H1 (cell line): ENCODE measurements at regions not wholly inside any gene's neighbourhood (a gene's known extent, or its start where the extent isn't known, plus 50 kb on each side); places are given as distances from the start of the nearest gene placed in this dataset.

Source experiments
- CTCF ChIA-PET: fragments of 300-600 bp; sonication (Branson Sonifier 250); formaldehyde crosslinking; loops from one replicate; lab custom pipeline; 2021; ENCODE audit not compliant: partially characterized antibody; lab: Charles Lee
- POLR2A ChIA-PET: fragments of 300-600 bp; sonication (Branson Sonifier 250); formaldehyde crosslinking; loops from one replicate; lab custom pipeline; 2021; ENCODE audit warnings: inconsistent platforms; ENCODE audit not compliant: partially characterized antibody; lab: Charles Lee
- DNase-seq, 2 experiments: peaks; one replicate each; pipeline versions ENCODE4 v3.0.0 to v3.0.0-alpha.2; 2010 to 2022; ENCODE audit warnings: low spot score in 2 of 2, low read depth in 1 of 2, mixed read lengths in 1 of 2
- FAIRE-seq: peaks from 2 replicates; lab custom pipeline; 2011; peaks lifted over from hg19 to GRCh38; lab: Jason Lieb, UNC
- H2AFZ ChIP-seq: 2 replicates; pipeline ENCODE4 v1.8.1; 2012; ENCODE audit warnings: low read length, inconsistent platforms
- H2AK5ac ChIP-seq: 2 replicates; pipeline ENCODE4 v1.6.1; 2013; ENCODE audit warnings: low read depth, low read length
- H2BK120ac ChIP-seq: replicated peaks from 2 replicates; pipeline ENCODE3; 2013; ENCODE audit warnings: low read depth, low read length, inconsistent platforms
- H2BK12ac ChIP-seq: 2 replicates; pipeline ENCODE4 v1.6.1; 2013; ENCODE audit warnings: low read depth, low read length
- H2BK15ac ChIP-seq: 2 replicates; pipeline ENCODE4 v1.6.1; 2013; ENCODE audit warnings: low read length
- H2BK20ac ChIP-seq: 2 replicates; pipeline ENCODE4 v1.6.1; 2013; ENCODE audit warnings: low read length
- H2BK5ac ChIP-seq: 2 replicates; pipeline ENCODE4 v1.6.1; 2013; ENCODE audit warnings: low read depth, low read length
- H3K14ac ChIP-seq: 2 replicates; pipeline ENCODE4 v1.6.1; 2013; ENCODE audit warnings: inconsistent platforms; ENCODE audit not compliant: insufficient read length
- H3K18ac ChIP-seq: 2 replicates; pipeline ENCODE4 v1.6.1; 2013; ENCODE audit warnings: low read length; ENCODE audit errors: extremely low read depth
- H3K23ac ChIP-seq: 2 replicates; pipeline ENCODE4 v1.6.1; 2013; ENCODE audit warnings: inconsistent platforms; ENCODE audit not compliant: insufficient read length
- H3K23me2 ChIP-seq: 2 replicates; pipeline ENCODE4 v1.6.1; 2013; ENCODE audit warnings: low read depth, low read length
- H3K27ac ChIP-seq: 2 replicates; pipeline ENCODE4 v1.6.1; 2011; ENCODE audit warnings: low read depth, low read length, inconsistent platforms
- H3K27me3 ChIP-seq, 4 experiments: replicated peaks in 1 of 4; 1 replicate in 1 of 4; 2 replicates in 3 of 4; pipeline versions ENCODE4 v1.6.1 to v1.8.1; 2011 to 2013; ENCODE audit warnings: low read length in 3 of 4, mild to moderate bottlenecking in 3 of 4, inconsistent platforms in 2 of 4, mixed read lengths in 2 of 4, moderate library complexity in 1 of 4; ENCODE audit not compliant: control insufficient read depth in 3 of 4, insufficient read depth in 3 of 4; ENCODE audit errors: extremely low read depth in 1 of 4
- H3K36me3 ChIP-seq, 4 experiments: 2 replicates each; pipeline versions ENCODE4 v1.6.1 to v1.8.1; 2011 to 2013; ENCODE audit warnings: mild to moderate bottlenecking in 4 of 4, low read length in 3 of 4, moderate library complexity in 2 of 4, control low read depth in 1 of 4, inconsistent platforms in 1 of 4; ENCODE audit not compliant: insufficient read depth in 4 of 4, control insufficient read depth in 2 of 4
- H3K4ac ChIP-seq: replicated peaks from 2 replicates; pipeline ENCODE3; 2013; ENCODE audit warnings: low read length, low read depth, mixed read lengths, inconsistent platforms; ENCODE audit not compliant: insufficient read length
- H3K4me1 ChIP-seq, 4 experiments: replicated peaks in 1 of 4; 1 replicate in 1 of 4; 2 replicates in 3 of 4; pipeline versions ENCODE4 v1.6.1 to v1.8.1; 2011 to 2013; ENCODE audit warnings: low read length in 3 of 4, inconsistent platforms in 2 of 4, mixed read lengths in 1 of 4; ENCODE audit not compliant: insufficient read depth in 4 of 4, control insufficient read depth in 3 of 4
- H3K4me2 ChIP-seq, 2 experiments: 2 replicates each; pipeline versions ENCODE4 v1.6.1 to v1.8.1; 2011 to 2013; ENCODE audit warnings: low read depth in 2 of 2, low read length in 2 of 2, control low read depth in 1 of 2, inconsistent platforms in 1 of 2, mild to moderate bottlenecking in 1 of 2; ENCODE audit not compliant: insufficient read depth in 1 of 2
- H3K4me3 ChIP-seq, 4 experiments: fragments of 200-600, 300-600 bp in 1 of 4; sonication (generic), shearing (Covaris generic), sonication (Bioruptor Twin) in 1 of 4; 2 replicates each; pipeline versions ENCODE4 v1.5.1 to v1.8.1; 2011 to 2016; ENCODE audit warnings: low read length in 4 of 4, low read depth in 3 of 4, control low read depth in 2 of 4, inconsistent platforms in 2 of 4, mild to moderate bottlenecking in 2 of 4, mixed read lengths in 1 of 4, moderate library complexity in 1 of 4; ENCODE audit not compliant: insufficient read depth in 2 of 4; ENCODE audit errors: extremely low read depth in 1 of 4
- H3K56ac ChIP-seq: replicated peaks from 2 replicates; pipeline ENCODE3; 2013; ENCODE audit warnings: low read depth, mild to moderate bottlenecking, mixed read lengths, low read length, inconsistent platforms; ENCODE audit not compliant: insufficient read length
- H3K79me1 ChIP-seq: 2 replicates; pipeline ENCODE4 v1.6.1; 2013; ENCODE audit warnings: low read depth, low read length, control low read depth
- H3K79me2 ChIP-seq, 2 experiments: 2 replicates each; pipeline versions ENCODE4 v1.6.1 to v1.8.1; 2012 to 2013; ENCODE audit warnings: low read length in 2 of 2, mild to moderate bottlenecking in 2 of 2, inconsistent platforms in 1 of 2; ENCODE audit not compliant: insufficient read depth in 2 of 2, control insufficient read depth in 1 of 2
- H3K9ac ChIP-seq, 4 experiments: replicated peaks in 1 of 4; 1 replicate in 1 of 4; 2 replicates in 3 of 4; pipeline versions ENCODE4 v1.6.1 to v1.8.1; 2011 to 2013; ENCODE audit warnings: low read depth in 3 of 4, low read length in 3 of 4, control low read depth in 2 of 4, mild to moderate bottlenecking in 2 of 4, moderate library complexity in 2 of 4, inconsistent platforms in 1 of 4; ENCODE audit errors: extremely low read depth in 1 of 4
- H3K9me3 ChIP-seq, 2 experiments: 2 replicates each; pipeline versions ENCODE4 v1.6.1 to v1.8.1; 2012 to 2013; ENCODE audit warnings: mild to moderate bottlenecking in 2 of 2, moderate library complexity in 2 of 2, control low read depth in 1 of 2, inconsistent platforms in 1 of 2, low read depth in 1 of 2, low read length in 1 of 2, mixed read lengths in 1 of 2; ENCODE audit not compliant: insufficient read depth in 2 of 2
- H4K20me1 ChIP-seq, 2 experiments: replicated peaks in 1 of 2; 2 replicates each; pipeline versions ENCODE3 to v1.8.1; 2011 to 2013; ENCODE audit warnings: inconsistent platforms in 2 of 2, low read length in 2 of 2, mild to moderate bottlenecking in 1 of 2; ENCODE audit not compliant: insufficient read depth in 2 of 2, control insufficient read depth in 1 of 2
- H4K5ac ChIP-seq: 2 replicates; pipeline ENCODE4 v1.6.1; 2013; ENCODE audit warnings: low read length, low read depth, mixed read lengths, inconsistent platforms; ENCODE audit not compliant: insufficient read length
- H4K8ac ChIP-seq: 2 replicates; pipeline ENCODE4 v1.8.0; 2013; ENCODE audit warnings: mild to moderate bottlenecking, moderate library complexity, low read length, inconsistent platforms; ENCODE audit not compliant: insufficient read depth; ENCODE audit errors: extremely low read depth
- H4K91ac ChIP-seq: replicated peaks from 2 replicates; pipeline ENCODE3; 2013; ENCODE audit warnings: low read length, mixed read lengths, inconsistent platforms; ENCODE audit not compliant: insufficient read length
- KDM4A ChIP-seq: IDR thresholded peaks from one replicate; pipeline ENCODE4 v1.7.1; 2012; ENCODE audit warnings: low read depth, mild to moderate bottlenecking, moderate library complexity, low read length, inconsistent platforms; ENCODE audit not compliant: severe bottlenecking
- TEAD4 ChIP-seq: IDR thresholded peaks from 2 replicates; pipeline ENCODE4 v1.6.1; 2012; ENCODE audit warnings: low read depth, low read length, inconsistent platforms, mixed read lengths
- WGBS, 2 experiments: shearing (Covaris generic) in 1 of 2; methylation state at CpG; one replicate each; pipeline versions ENCODE4 v1.1.6 to v1.1.7; 2013 to 2015; ENCODE audit warnings: low lambda C conversion rate in 2 of 2, mixed read lengths in 2 of 2, inconsistent platforms in 1 of 2, low coverage in 1 of 2, missing lambda C conversion rate in 1 of 2; ENCODE audit not compliant: insufficient replicate concordance in 2 of 2, insufficient coverage in 1 of 2, insufficient read length in 1 of 2; ENCODE audit errors: extremely low coverage in 1 of 2, missing lambda C conversion rate in 1 of 2; 5-methylcytosine and 5-hydroxymethylcytosine counted together

- Histone ChIP-seq H3K4me2 (no peak overlapping the region), H3K4ac (no peak overlapping the region), H4K5ac (no peak overlapping the region), H3K9ac (no peak overlapping the region), H3K79me1 (no peaks in the 10 kb centered on the region), H2BK12ac (no peak overlapping the region), H3K56ac (no peak overlapping the region), H3K23ac (no peak overlapping the region), H2BK15ac (no peak overlapping the region), H3K4me3 (no peak overlapping the region), H3K79me2 (no peaks in the 10 kb centered on the region), H2BK20ac (no peak overlapping the region), H4K8ac (no peak overlapping the region), H3K27ac (no peak overlapping the region), H3K36me3 (no peaks in the 10 kb centered on the region), H3K18ac (no peak overlapping the region), H3K9me3 (no peaks in the 10 kb centered on the region), H4K91ac (no peak overlapping the region), H2BK5ac (no peak overlapping the region), H3K4me1 (no peaks in the 10 kb centered on the region), H2AFZ (no peak overlapping the region), H2AK5ac (no peak overlapping the region)
- no peak for FAIRE-seq
- no peak for DNase-seq
- CTCF ChIA-PET = interaction anchor here (1.0 to 2.5 kb wide), 2 partner anchors 16 to 105 kb away, joined by 4 to 8 read pairs; no protein-coding TSS in a partner anchor
- TF ChIP-seq TEAD4 = no peak
- no peak for TF ChIP-seq KDM4A
- TF ChIP-seq, all 59 proteins: peak for 0
- 86% methylated on average over 4 of the region's 4 CpGs; no CpG with 5 or more reads in 1 of the 2 experiments for WGBS, 2 experiments
- Histone ChIP-seq H3K27me3 (no peaks in the 10 kb centered on the region), H4K20me1 (no peaks in the 10 kb centered on the region), H3K14ac (no peak overlapping the region), H2BK120ac (no peak overlapping the region), H3K23me2 (no peaks in the 10 kb centered on the region)
- POLR2A ChIA-PET = no interaction called here
Measured at GRCh38 chr6:87946669-87947068, 101.0 kb upstream of the SPACA1 start.
